GM23338 (cell line): ENCODE measurements at regions not wholly inside any gene's neighbourhood (a gene's known extent, or its start where the extent isn't known, plus 50 kb on each side); places are given as distances from the start of the nearest gene placed in this dataset.

ENCODE experiments used
- CREB1 ChIP-seq: fragments of 250-450 bp; sonication (Bioruptor Pico); IDR thresholded peaks from 2 replicates; pipeline ENCODE4 v1.5.0; 2020; ENCODE audit warnings: low read depth, mild to moderate bottlenecking, moderate library complexity
- CTCF ChIP-seq, 2 experiments: fragments of 200-600 bp in 1 of 2; sonication (generic) in 1 of 2; conservative IDR thresholded peaks; 2 replicates each; pipeline versions ENCODE4 v1.5.1 to v1.6.1; 2016 to 2017; ENCODE audit warnings: antibody characterized with exemption in 2 of 2, low read depth in 2 of 2, mild to moderate bottlenecking in 2 of 2, moderate library complexity in 1 of 2
- EZH2 ChIP-seq: fragments of 200-600 bp; sonication (generic); IDR thresholded peaks from one replicate; pipeline ENCODE4 v1.8.0; 2017; ENCODE audit warnings: antibody characterized with exemption, mild to moderate bottlenecking, low read depth; ENCODE audit not compliant: unreplicated experiment
- NANOG ChIP-seq: IDR thresholded peaks from 2 replicates; pipeline ENCODE4 v1.6.1; 2016; ENCODE audit warnings: antibody characterized with exemption, borderline replicate concordance
- POLR2AphosphoS5 ChIP-seq: IDR thresholded peaks from 2 replicates; pipeline ENCODE4 v1.6.1; 2016; ENCODE audit warnings: antibody characterized with exemption, low read depth
- ZNF114 ChIP-seq: fragments of 250-450 bp; sonication (Bioruptor Pico); IDR thresholded peaks from 2 replicates; pipeline ENCODE4 v1.5.0; 2020; ENCODE audit warnings: mild to moderate bottlenecking, moderate library complexity
- ZNF462 ChIP-seq: fragments of 250-450 bp; sonication (Bioruptor Pico); IDR thresholded peaks from 2 replicates; pipeline ENCODE4 v1.5.0; 2020; ENCODE audit warnings: mild to moderate bottlenecking, moderate library complexity

- no peak for TF ChIP-seq CTCF (conservative IDR thresholded peaks at IDR 0.05; ENCODE audit: low read depth in 2 of 2)
- TF ChIP-seq POLR2AphosphoS5: no peak
- TF ChIP-seq EZH2: no peak
- TF ChIP-seq NANOG: no peak
- TF ChIP-seq ZNF114: no peak
- no peak for TF ChIP-seq ZNF462
- no peak for TF ChIP-seq CREB1
These were observed 59.3 kb upstream of the SPTLC3 start for GRCh38 chr20:12949429-12949980.
